CD14-positive monocyte (primary cell): ENCODE measurements at regions not wholly inside any gene's neighbourhood (a gene's known extent, or its start where the extent isn't known, plus 50 kb on each side); places are given as distances from the start of the nearest gene placed in this dataset.

Experiments
- DNase-seq, 3 donors: peaks; one replicate each; pipeline ENCODE4 v3.0.0-alpha.2; 2011 to 2022
- H2AFZ ChIP-seq: 2 replicates; pipeline ENCODE4 v1.6.0; 2012; ENCODE audit warnings: mild to moderate bottlenecking, low read depth, low read length, inconsistent platforms; ENCODE audit not compliant: insufficient read depth, poor library complexity, severe bottlenecking
- H3K27ac ChIP-seq, 2 donors: 1 replicate in 1 of 2; 2 replicates in 1 of 2; pipeline ENCODE4 v1.5.1; 2012 to 2013; ENCODE audit warnings: low read length in 2 of 2, control low read depth in 1 of 2, inconsistent platforms in 1 of 2, low read depth in 1 of 2, mild to moderate bottlenecking in 1 of 2
- H3K27me3 ChIP-seq, 2 donors: one replicate each; pipeline versions ENCODE4 v1.6.0 to v1.6.1; 2011 to 2013; ENCODE audit warnings: low read length in 2 of 2; ENCODE audit not compliant: control insufficient read depth in 2 of 2, insufficient read depth in 2 of 2
- H3K36me3 ChIP-seq, 2 donors: replicated peaks in 1 of 2; 1 replicate in 1 of 2; 2 replicates in 1 of 2; pipeline versions ENCODE4 v1.5.1 to v1.6.1; 2012 to 2013; ENCODE audit warnings: low read length in 2 of 2, control low read depth in 1 of 2, inconsistent platforms in 1 of 2, mild to moderate bottlenecking in 1 of 2; ENCODE audit not compliant: insufficient read depth in 2 of 2, control insufficient read depth in 1 of 2
- H3K4me1 ChIP-seq, 2 donors: 1 replicate in 1 of 2; 2 replicates in 1 of 2; pipeline versions ENCODE4 v1.5.1 to v1.6.1; 2012 to 2013; ENCODE audit warnings: low read length in 2 of 2, control low read depth in 1 of 2, inconsistent platforms in 1 of 2, mild to moderate bottlenecking in 1 of 2, moderate library complexity in 1 of 2; ENCODE audit not compliant: insufficient read depth in 2 of 2, control insufficient read depth in 1 of 2
- H3K4me2 ChIP-seq: replicated peaks from 2 replicates; pipeline ENCODE3; 2012; ENCODE audit warnings: low read length, moderate library complexity, mild to moderate bottlenecking; ENCODE audit not compliant: poor library complexity, severe bottlenecking; ENCODE audit errors: extremely low read depth
- H3K4me3 ChIP-seq, 3 experiments: fragments of 200-600 bp in 1 of 3; sonication (generic) in 1 of 3; replicated peaks in 1 of 3; 1 replicate in 2 of 3; 2 replicates in 1 of 3; pipeline ENCODE4 v1.5.1; 2011 to 2013; ENCODE audit warnings: low read length in 3 of 3, mild to moderate bottlenecking in 3 of 3, control low read depth in 2 of 3, low read depth in 2 of 3, inconsistent platforms in 1 of 3, moderate library complexity in 1 of 3
- H3K79me2 ChIP-seq: 2 replicates; pipeline ENCODE4 v1.6.0; 2012; ENCODE audit warnings: mild to moderate bottlenecking, control low read depth, inconsistent platforms, low read length, moderate library complexity; ENCODE audit not compliant: insufficient read depth
- H3K9ac ChIP-seq: 2 replicates; pipeline ENCODE4 v1.6.0; 2017; ENCODE audit warnings: low read length, mild to moderate bottlenecking; ENCODE audit not compliant: insufficient read depth, poor library complexity, severe bottlenecking
- H3K9me3 ChIP-seq, 2 donors: replicated peaks in 1 of 2; 1 replicate in 1 of 2; 2 replicates in 1 of 2; pipeline versions ENCODE4 v1.5.1 to v1.6.1; 2012 to 2013; ENCODE audit warnings: low read length in 2 of 2, control low read depth in 1 of 2; ENCODE audit not compliant: control insufficient read depth in 1 of 2, insufficient read depth in 1 of 2
- H4K20me1 ChIP-seq: 2 replicates; pipeline ENCODE4 v1.6.0; 2012; ENCODE audit warnings: mild to moderate bottlenecking, low read length, control low read depth, moderate library complexity; ENCODE audit not compliant: insufficient read depth
- H3K27ac Mint-ChIP-seq, 7 donors: one replicate each; pipeline ENCODE4 v1.8.0; 2020; ENCODE audit warnings: mild to moderate bottlenecking in 7 of 7, mixed read lengths in 7 of 7, moderate library complexity in 6 of 7, inconsistent platforms in 2 of 7
- H3K27me3 Mint-ChIP-seq, 3 donors: one replicate each; pipeline ENCODE4 v1.8.0; 2021 to 2022; ENCODE audit warnings: low read depth in 3 of 3, mild to moderate bottlenecking in 3 of 3, mixed read lengths in 3 of 3, moderate library complexity in 3 of 3, inconsistent platforms in 1 of 3
- H3K36me3 Mint-ChIP-seq, 2 donors: one replicate each; pipeline ENCODE4 v1.8.0; 2020; ENCODE audit warnings: mixed read lengths in 2 of 2, inconsistent platforms in 1 of 2, mild to moderate bottlenecking in 1 of 2
- H3K4me1 Mint-ChIP-seq: one replicate; pipeline ENCODE4 v1.8.0; 2020; ENCODE audit warnings: mild to moderate bottlenecking, mixed read lengths
- H3K4me3 Mint-ChIP-seq, 2 donors: one replicate each; pipeline ENCODE4 v1.8.0; 2020; ENCODE audit warnings: mild to moderate bottlenecking in 2 of 2, mixed read lengths in 2 of 2, moderate library complexity in 1 of 2
- H3K9me3 Mint-ChIP-seq, 7 donors: one replicate each; pipeline ENCODE4 v1.8.0; 2020 to 2022; ENCODE audit warnings: mixed read lengths in 7 of 7, mild to moderate bottlenecking in 6 of 7, moderate library complexity in 6 of 7, inconsistent platforms in 2 of 7
- WGBS: methylation state at CpG from one replicate; pipeline ENCODE4 v1.1.5; 2013; ENCODE audit warnings: missing lambda C conversion rate; ENCODE audit not compliant: insufficient coverage; 5-methylcytosine and 5-hydroxymethylcytosine counted together
- intact Hi-C, 2 donors: fragments of 100-400 bp; cut with micrococcal nuclease; formaldehyde crosslinking; loops; one replicate each; pipeline versions ENCODE4 v1.15.0 to v1.15.1; 2023
- TF ChIP-seq, protein P1 (sequence below): fragments of 200-600 bp; IDR thresholded peaks from one replicate; pipeline ENCODE4 v1.8.0; 2022; ENCODE audit warnings: antibody characterized with exemption, mild to moderate bottlenecking

DNA sequence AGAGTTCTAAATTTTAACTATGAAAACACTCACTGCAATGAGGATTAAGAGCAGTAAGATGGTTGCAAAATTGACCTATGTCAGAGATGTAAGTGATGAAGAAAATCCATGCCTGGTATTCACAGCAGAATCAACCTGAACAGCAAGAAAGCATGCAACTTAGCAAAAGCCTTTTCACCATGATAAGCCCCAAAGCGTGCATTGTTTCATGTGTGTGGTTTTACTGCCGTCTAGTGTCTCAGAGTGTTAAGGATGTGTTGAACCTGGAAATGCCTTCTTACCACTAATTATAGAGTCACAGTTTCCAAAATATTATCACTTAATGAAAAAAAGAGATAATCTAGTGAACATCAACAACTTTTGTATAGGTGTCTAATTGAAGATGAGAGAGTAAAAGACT is 415.2 kb upstream of the TRPC7 start:
- H3K36me3 Mint-ChIP-seq = no peaks in the 10 kb centered on the region
- no peaks in the 10 kb centered on the region for H3K9me3 ChIP-seq
- TF ChIP-seq, protein P1, sequence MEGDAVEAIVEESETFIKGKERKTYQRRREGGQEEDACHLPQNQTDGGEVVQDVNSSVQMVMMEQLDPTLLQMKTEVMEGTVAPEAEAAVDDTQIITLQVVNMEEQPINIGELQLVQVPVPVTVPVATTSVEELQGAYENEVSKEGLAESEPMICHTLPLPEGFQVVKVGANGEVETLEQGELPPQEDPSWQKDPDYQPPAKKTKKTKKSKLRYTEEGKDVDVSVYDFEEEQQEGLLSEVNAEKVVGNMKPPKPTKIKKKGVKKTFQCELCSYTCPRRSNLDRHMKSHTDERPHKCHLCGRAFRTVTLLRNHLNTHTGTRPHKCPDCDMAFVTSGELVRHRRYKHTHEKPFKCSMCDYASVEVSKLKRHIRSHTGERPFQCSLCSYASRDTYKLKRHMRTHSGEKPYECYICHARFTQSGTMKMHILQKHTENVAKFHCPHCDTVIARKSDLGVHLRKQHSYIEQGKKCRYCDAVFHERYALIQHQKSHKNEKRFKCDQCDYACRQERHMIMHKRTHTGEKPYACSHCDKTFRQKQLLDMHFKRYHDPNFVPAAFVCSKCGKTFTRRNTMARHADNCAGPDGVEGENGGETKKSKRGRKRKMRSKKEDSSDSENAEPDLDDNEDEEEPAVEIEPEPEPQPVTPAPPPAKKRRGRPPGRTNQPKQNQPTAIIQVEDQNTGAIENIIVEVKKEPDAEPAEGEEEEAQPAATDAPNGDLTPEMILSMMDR = no peak

DNA sequence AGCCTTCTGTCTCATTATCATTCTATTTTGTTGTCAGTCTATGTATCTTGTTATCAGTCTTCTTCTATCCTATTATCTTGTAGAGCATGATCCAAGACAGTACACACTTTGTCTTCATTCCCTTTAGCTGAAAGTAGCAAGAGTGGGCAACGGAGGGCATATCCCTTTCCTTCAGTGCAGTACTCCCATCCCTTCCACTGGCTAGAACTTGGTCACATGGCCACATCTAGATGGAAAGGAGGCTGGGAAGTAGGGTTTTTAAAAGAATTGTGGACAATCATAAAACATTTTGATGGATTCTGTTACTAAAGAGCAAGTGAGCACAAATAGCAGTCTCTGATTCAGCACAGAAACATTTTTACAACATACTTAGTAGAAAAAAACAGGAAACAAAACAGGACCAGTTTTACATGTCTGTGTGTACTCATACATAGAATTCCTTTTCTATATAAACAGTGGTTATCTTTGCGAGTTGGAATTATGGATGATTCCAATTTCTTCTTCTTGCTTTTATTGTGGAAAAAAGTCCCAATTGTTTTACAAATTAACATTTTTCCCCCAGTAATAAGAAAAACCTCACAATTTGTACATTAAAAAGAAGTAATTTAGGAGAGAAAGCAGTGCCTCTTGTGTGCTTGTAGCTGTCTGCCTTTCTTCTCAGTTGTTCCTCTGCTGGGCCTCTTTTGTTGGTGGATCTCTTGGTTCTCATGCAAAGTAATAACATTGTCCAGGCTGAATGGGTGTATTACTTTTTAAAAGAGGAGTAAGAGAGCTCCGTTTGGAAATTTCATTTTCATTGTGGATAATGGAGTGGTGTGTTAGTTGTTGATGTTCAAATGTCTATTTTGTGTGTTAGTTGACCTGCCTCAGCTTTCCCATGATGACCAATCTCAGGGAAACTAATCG is 410.9 kb upstream of the TRPC7 start:
- TF ChIP-seq, protein P1 = no peak
- Mint-ChIP-seq H3K27me3 (peaks cover 0 to 4% (median 1%) of the 10 kb centered on the region in 3 donors), H3K36me3 (no peaks in the 10 kb centered on the region), H3K27ac (no peak overlapping the region), H3K4me1 (no peaks in the 10 kb centered on the region), H3K9me3 (no peaks in the 10 kb centered on the region), H3K4me3 (no peak overlapping the region)
- Histone ChIP-seq H3K79me2 (no peaks in the 10 kb centered on the region), H3K9me3 (no peaks in the 10 kb centered on the region), H4K20me1 (no peaks in the 10 kb centered on the region), H3K4me1 (no peaks in the 10 kb centered on the region), H3K27me3 (no peaks in the 10 kb centered on the region), H3K9ac (no peak overlapping the region), H3K36me3 (no peaks in the 10 kb centered on the region), H3K4me2 (no peak overlapping the region), H3K4me3 (no peak overlapping the region), H3K27ac (no peak overlapping the region), H2AFZ (no peak overlapping the region)
- intact Hi-C loops = no loop called here
- WGBS = 70% methylated on average over 2 of the region's 4 CpGs
- no peak for DNase-seq

More for the DNA sequence above, 415.2 kb upstream of the TRPC7 start:
- Histone ChIP-seq H3K27ac (no peak overlapping the region), H4K20me1 (no peaks in the 10 kb centered on the region), H3K4me3 (no peak overlapping the region), H3K4me2 (no peak overlapping the region), H3K79me2 (no peaks in the 10 kb centered on the region), H3K9ac (no peak overlapping the region), H3K4me1 (no peaks in the 10 kb centered on the region), H2AFZ (no peak overlapping the region), H3K36me3 (no peaks in the 10 kb centered on the region), H3K27me3 (no peaks in the 10 kb centered on the region)
- H3K4me3 Mint-ChIP-seq = no peak overlapping the region
- H3K27me3 Mint-ChIP-seq = peaks cover 0 to 1% (median 1%) of the 10 kb centered on the region in 3 donors
- no peaks in the 10 kb centered on the region for H3K4me1 Mint-ChIP-seq
- no peak for DNase-seq
- no peak overlapping the region for H3K27ac Mint-ChIP-seq
- WGBS = no CpG with 5 or more reads among the region's 2 CpGs
- peaks cover 0 to 3% (median 0%) of the 10 kb centered on the region in 7 donors for H3K9me3 Mint-ChIP-seq
- intact Hi-C loops = no loop called here
